ENCODE measurements at regions not wholly inside any gene's neighbourhood (a gene's known extent, or its start where the extent isn't known, plus 50 kb on each side); places are given as distances from the start of the nearest gene placed in this dataset.

DNA sequence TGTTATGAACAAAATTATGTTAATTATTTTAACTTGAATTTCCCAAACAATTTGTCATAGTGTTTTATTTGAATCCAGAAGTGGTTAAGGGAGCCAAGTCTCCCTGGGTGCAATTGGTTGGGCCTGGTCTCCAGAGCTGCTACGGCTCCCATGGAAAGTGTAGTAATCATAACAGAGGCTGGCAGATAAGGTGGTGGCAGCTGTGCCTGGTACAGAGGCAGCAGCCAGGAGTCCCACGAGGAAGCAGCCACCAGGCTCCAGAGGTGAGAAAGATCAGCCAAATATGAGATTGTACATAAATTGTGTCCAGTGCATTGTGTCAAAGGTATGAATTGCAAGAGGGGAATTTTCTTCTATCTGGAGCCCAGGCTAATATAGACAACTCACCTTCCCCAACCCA, 368.9 kb upstream of the PTBP2 start:
- Histone ChIP-seq H3K4me3 (replicated peaks in 1 of 3; ENCODE audit: low read depth in 2 of 3, low read length in 3 of 3) (no peak overlapping the region), H2AFZ (ENCODE audit: insufficient read depth, low read depth, low read length, poor library complexity, severe bottlenecking) (no peak overlapping the region), H3K4me2 (replicated peaks; ENCODE audit: extremely low read depth, low read length, poor library complexity, severe bottlenecking) (no peak overlapping the region), H3K27me3 (ENCODE audit: control insufficient read depth in 2 of 2, insufficient read depth in 2 of 2, low read length in 2 of 2) (no peaks in the 10 kb centered on the region), H3K9ac (ENCODE audit: insufficient read depth, low read length, poor library complexity, severe bottlenecking) (no peak overlapping the region), H3K4me1 (ENCODE audit: control insufficient read depth in 1 of 2, insufficient read depth in 2 of 2, low read length in 2 of 2) (no peaks in the 10 kb centered on the region), H3K9me3 (replicated peaks in 1 of 2; ENCODE audit: control insufficient read depth in 1 of 2, insufficient read depth in 1 of 2, low read length in 2 of 2) (no peaks in the 10 kb centered on the region), H3K27ac (ENCODE audit: low read depth in 1 of 2, low read length in 2 of 2) (no peak overlapping the region), H3K79me2 (ENCODE audit: insufficient read depth, low read length) (no peaks in the 10 kb centered on the region), H3K36me3 (replicated peaks in 1 of 2; ENCODE audit: control insufficient read depth in 1 of 2, insufficient read depth in 2 of 2, low read length in 2 of 2) (no peaks in the 10 kb centered on the region), H4K20me1 (ENCODE audit: insufficient read depth, low read length) (no peaks in the 10 kb centered on the region)
- TF ChIP-seq, protein P1, sequence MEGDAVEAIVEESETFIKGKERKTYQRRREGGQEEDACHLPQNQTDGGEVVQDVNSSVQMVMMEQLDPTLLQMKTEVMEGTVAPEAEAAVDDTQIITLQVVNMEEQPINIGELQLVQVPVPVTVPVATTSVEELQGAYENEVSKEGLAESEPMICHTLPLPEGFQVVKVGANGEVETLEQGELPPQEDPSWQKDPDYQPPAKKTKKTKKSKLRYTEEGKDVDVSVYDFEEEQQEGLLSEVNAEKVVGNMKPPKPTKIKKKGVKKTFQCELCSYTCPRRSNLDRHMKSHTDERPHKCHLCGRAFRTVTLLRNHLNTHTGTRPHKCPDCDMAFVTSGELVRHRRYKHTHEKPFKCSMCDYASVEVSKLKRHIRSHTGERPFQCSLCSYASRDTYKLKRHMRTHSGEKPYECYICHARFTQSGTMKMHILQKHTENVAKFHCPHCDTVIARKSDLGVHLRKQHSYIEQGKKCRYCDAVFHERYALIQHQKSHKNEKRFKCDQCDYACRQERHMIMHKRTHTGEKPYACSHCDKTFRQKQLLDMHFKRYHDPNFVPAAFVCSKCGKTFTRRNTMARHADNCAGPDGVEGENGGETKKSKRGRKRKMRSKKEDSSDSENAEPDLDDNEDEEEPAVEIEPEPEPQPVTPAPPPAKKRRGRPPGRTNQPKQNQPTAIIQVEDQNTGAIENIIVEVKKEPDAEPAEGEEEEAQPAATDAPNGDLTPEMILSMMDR (IDR thresholded peaks at IDR 0.05), result no peak
- H3K27me3 Mint-ChIP-seq (ENCODE audit: low read depth in 3 of 3), result peaks cover 1 to 10% (median 3%) of the 10 kb centered on the region in 3 donors
- peaks cover 0 to 5% (median 0%) of the 10 kb centered on the region in 7 donors for H3K9me3 Mint-ChIP-seq
- no peak for DNase-seq
- no peak overlapping the region for H3K27ac Mint-ChIP-seq
- 100% methylated on average over 2 of the region's 2 CpGs for WGBS (ENCODE audit: insufficient coverage)
- intact Hi-C loops (cut with micrococcal nuclease), result loop anchor here in 1 of 2 donors (10.0 kb wide), 1 partner anchor 48 kb away; no protein-coding TSS in a partner anchor
- no peaks in the 10 kb centered on the region for H3K4me1 Mint-ChIP-seq
- no peak overlapping the region for H3K4me3 Mint-ChIP-seq
- no peaks in the 10 kb centered on the region for H3K36me3 Mint-ChIP-seq

DNA sequence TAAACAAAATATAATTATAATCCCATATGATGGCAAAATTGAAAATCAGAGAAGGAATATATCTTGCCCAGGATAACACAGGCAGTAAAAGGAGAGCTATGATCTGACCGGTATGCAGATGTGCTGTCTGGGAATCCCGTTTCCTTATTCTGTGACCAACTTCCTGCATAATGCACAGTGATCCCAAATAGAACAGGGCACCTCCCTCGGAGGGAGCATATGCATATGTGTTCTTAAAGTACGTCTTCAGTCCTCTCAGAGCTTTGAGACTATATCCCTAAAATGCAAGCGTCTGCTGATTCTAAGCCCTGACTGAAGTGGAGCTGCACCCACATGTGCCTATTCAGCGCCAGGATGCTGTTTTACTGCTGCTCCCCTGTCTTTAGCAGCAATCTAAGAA, 366.1 kb upstream of the PTBP2 start:
- no peaks in the 10 kb centered on the region for H4K20me1 ChIP-seq (ENCODE audit: insufficient read depth, low read length)
- DNase-seq, result no peak
- no peaks in the 10 kb centered on the region for H3K79me2 ChIP-seq (ENCODE audit: insufficient read depth, low read length)
- WGBS (ENCODE audit: insufficient coverage), result 80% methylated on average over 6 of the region's 6 CpGs
- no peaks in the 10 kb centered on the region for H3K36me3 Mint-ChIP-seq
- no peak overlapping the region for H3K4me2 ChIP-seq (replicated peaks; ENCODE audit: extremely low read depth, low read length, poor library complexity, severe bottlenecking)
- H3K9me3 Mint-ChIP-seq, result peaks cover 0 to 16% (median 2%) of the 10 kb centered on the region in 7 donors
- H3K27ac Mint-ChIP-seq, result no peak overlapping the region
- intact Hi-C loops (cut with micrococcal nuclease), result loop anchor here in 1 of 2 donors (10.0 kb wide), 1 partner anchor 51 kb away; no protein-coding TSS in a partner anchor
- H3K9ac ChIP-seq (ENCODE audit: insufficient read depth, low read length, poor library complexity, severe bottlenecking), result no peak overlapping the region
- TF ChIP-seq, protein P1 (IDR thresholded peaks at IDR 0.05), result no peak
- H3K4me1 ChIP-seq (ENCODE audit: control insufficient read depth in 1 of 2, insufficient read depth in 2 of 2, low read length in 2 of 2), result peaks cover 2 to 9% of the 10 kb centered on the region in 2 donors
- no peaks in the 10 kb centered on the region for H3K36me3 ChIP-seq (replicated peaks in 1 of 2; ENCODE audit: control insufficient read depth in 1 of 2, insufficient read depth in 2 of 2, low read length in 2 of 2)
- no peak overlapping the region for H2AFZ ChIP-seq (ENCODE audit: insufficient read depth, low read depth, low read length, poor library complexity, severe bottlenecking)
- no peak overlapping the region for H3K4me3 ChIP-seq (replicated peaks in 1 of 3; ENCODE audit: low read depth in 2 of 3, low read length in 3 of 3)
- no peak overlapping the region for H3K27ac ChIP-seq (ENCODE audit: low read depth in 1 of 2, low read length in 2 of 2)
- peaks cover 5% of the 10 kb centered on the region for H3K4me1 Mint-ChIP-seq
- H3K27me3 Mint-ChIP-seq (ENCODE audit: low read depth in 3 of 3), result peaks cover under 1 to 10% (median 1%) of the 10 kb centered on the region in 3 donors
- H3K4me3 Mint-ChIP-seq, result no peak overlapping the region
- no peaks in the 10 kb centered on the region for H3K9me3 ChIP-seq (replicated peaks in 1 of 2; ENCODE audit: control insufficient read depth in 1 of 2, insufficient read depth in 1 of 2, low read length in 2 of 2)
- H3K27me3 ChIP-seq (ENCODE audit: control insufficient read depth in 2 of 2, insufficient read depth in 2 of 2, low read length in 2 of 2), result no peaks in the 10 kb centered on the region

Measured in CD14-positive monocyte (primary cell).